K562 (cell line): ENCODE measurements at regions not wholly inside any gene's neighbourhood (a gene's known extent, or its start where the extent isn't known, plus 50 kb on each side); places are given as distances from the start of the nearest gene placed in this dataset.

ENCODE experiments used
- ATAC-seq: fragments of 200-7000 bp; cut with Tn5 transposase; 3 replicates; pipeline ENCODE4 v1.9.1; 2020; ENCODE audit warnings: moderate library complexity
- BruUV-seq: library from RNA; stranded (reverse); fragments of 400-500 nt; replicated peaks from 2 replicates; lab custom pipeline; 2021; lab: Mats Ljungman, UMichigan
- CTCF ChIA-PET: fragments of 300-600 bp; formaldehyde crosslinking; extraction: SDS; loops from one replicate; lab custom pipeline; 2021; ENCODE audit warnings: low intra/inter-chr PET ratio; lab: Yijun Ruan, JAX
- POLR2A ChIA-PET: fragments of 300-600, 350-650 bp; sonication (Branson Sonifier 250); formaldehyde crosslinking; extraction: SDS; loops from one replicate; lab custom pipeline; 2021; ENCODE audit warnings: antibody characterized with exemption, inconsistent platforms; lab: Yijun Ruan, JAX
- DNase-seq, 4 experiments: peaks; one replicate each; pipeline versions ENCODE4 v3.0.0 to v3.0.0-alpha.2; 2011 to 2018; ENCODE audit warnings: low spot score in 3 of 4, mixed read lengths in 3 of 4; ENCODE audit errors: extremely low read depth in 1 of 4
- FAIRE-seq: peaks from 2 replicates; lab custom pipeline; 2011; peaks lifted over from hg19 to GRCh38; lab: Jason Lieb, UNC
- H2AFZ ChIP-seq: 2 replicates; pipeline ENCODE4 v1.6.0; 2011; ENCODE audit warnings: low read depth, low read length, control low read depth, inconsistent platforms
- H3K27ac ChIP-seq: fragments of 200-600 bp; 3 replicates; pipeline ENCODE4 v1.8.0; 2011; ENCODE audit warnings: low read depth, mild to moderate bottlenecking, control low read depth, inconsistent platforms, low read length, moderate library complexity, mixed read lengths; ENCODE audit errors: extremely low read depth
- H3K27me3 ChIP-seq, 2 experiments: fragments of 300-600 bp in 1 of 2; 2 replicates in 1 of 2; 3 replicates in 1 of 2; pipeline versions ENCODE4 v1.6.0 to v1.8.0; 2011; ENCODE audit warnings: inconsistent platforms in 2 of 2, low read length in 2 of 2, mild to moderate bottlenecking in 1 of 2, mixed read lengths in 1 of 2, moderate library complexity in 1 of 2; ENCODE audit not compliant: control insufficient read depth in 2 of 2, insufficient read depth in 2 of 2
- H3K36me3 ChIP-seq: fragments of 300-600 bp; 3 replicates; pipeline ENCODE4 v1.8.0; 2011; ENCODE audit warnings: mild to moderate bottlenecking, low read length, inconsistent platforms; ENCODE audit not compliant: control insufficient read depth, insufficient read depth
- H3K4me1 ChIP-seq, 2 experiments: fragments of 200-600 bp in 1 of 2; replicated peaks in 1 of 2; 2 replicates in 1 of 2; 3 replicates in 1 of 2; pipeline versions ENCODE4 v1.5.1 to v1.8.0; 2011; ENCODE audit warnings: inconsistent platforms in 2 of 2, low read length in 2 of 2, mild to moderate bottlenecking in 1 of 2, mixed read lengths in 1 of 2, moderate library complexity in 1 of 2; ENCODE audit not compliant: control insufficient read depth in 2 of 2, insufficient read depth in 2 of 2
- H3K4me2 ChIP-seq: 2 replicates; pipeline ENCODE4 v1.6.1; 2011; ENCODE audit warnings: low read length, control low read depth, inconsistent platforms, mixed read lengths; ENCODE audit not compliant: insufficient read depth
- H3K4me3 ChIP-seq: fragments of 200-600 bp; sonication (generic), shearing (Covaris generic); 2 replicates; pipeline ENCODE4 v1.5.1; 2016; ENCODE audit warnings: control low read depth, inconsistent platforms
- H3K79me2 ChIP-seq: fragments of 200-600 bp; 3 replicates; pipeline ENCODE4 v1.8.0; 2011; ENCODE audit warnings: low read length, inconsistent platforms; ENCODE audit not compliant: control insufficient read depth, insufficient read depth
- H3K9ac ChIP-seq, 2 experiments: 2 replicates each; pipeline versions ENCODE4 v1.6.0 to v1.6.1; 2011; ENCODE audit warnings: low read depth in 2 of 2, low read length in 2 of 2, control low read depth in 1 of 2, inconsistent platforms in 1 of 2, mild to moderate bottlenecking in 1 of 2, mixed read lengths in 1 of 2; ENCODE audit not compliant: insufficient read depth in 1 of 2
- H3K9me1 ChIP-seq: one replicate; pipeline ENCODE4 v1.6.0; 2011; ENCODE audit warnings: inconsistent platforms, mild to moderate bottlenecking, low read length, moderate library complexity; ENCODE audit not compliant: control insufficient read depth, insufficient read depth
- H3K9me3 ChIP-seq: replicated peaks from 2 replicates; pipeline ENCODE4 v1.5.1; 2011; ENCODE audit warnings: low read depth, low read length, inconsistent platforms; ENCODE audit not compliant: control insufficient read depth, insufficient read depth
- H4K20me1 ChIP-seq: replicated peaks from 2 replicates; pipeline ENCODE4 v1.6.1; 2011; ENCODE audit warnings: low read length, inconsistent platforms, mixed read lengths; ENCODE audit not compliant: control insufficient read depth, insufficient read depth
- ATF3 ChIP-seq, 2 experiments: fragments of 450-650 bp in 1 of 2; sonication (generic) in 1 of 2; formaldehyde crosslinking in 1 of 2; IDR thresholded peaks in 1 of 2; conservative IDR thresholded peaks in 1 of 2; 2 replicates each; pipeline versions ENCODE4 v1.6.1 to v1.8.1; 2016 to 2023; ENCODE audit warnings: mild to moderate bottlenecking in 2 of 2, moderate library complexity in 2 of 2, inconsistent platforms in 1 of 2, missing genetic modification reagents in 1 of 2
- ESRRB ChIP-seq: fragments of 250-450 bp; sonication (Bioruptor Pico); IDR thresholded peaks from 2 replicates; pipeline ENCODE4 v1.5.0; 2020; ENCODE audit warnings: mild to moderate bottlenecking, moderate library complexity, borderline replicate concordance
- EWSR1 ChIP-seq: fragments of 450-650 bp; IDR thresholded peaks from 2 replicates; pipeline ENCODE4 v1.6.1; 2018; ENCODE audit warnings: borderline replicate concordance, mild to moderate bottlenecking, low read depth, moderate library complexity; ENCODE audit not compliant: partially characterized antibody
- KDM2B ChIP-seq: fragments of 250-450 bp; sonication (Bioruptor Pico); IDR thresholded peaks from 2 replicates; pipeline ENCODE4 v1.8.0; 2021; ENCODE audit warnings: mild to moderate bottlenecking, moderate library complexity
- MBD1 ChIP-seq: fragments of 250-450 bp; sonication (Bioruptor Pico); IDR thresholded peaks from 2 replicates; pipeline ENCODE4 v1.8.0; 2022; ENCODE audit warnings: inconsistent platforms
- PHF21A ChIP-seq: fragments of 450-650 bp; IDR thresholded peaks from 2 replicates; pipeline ENCODE4 v1.6.1; 2017; ENCODE audit warnings: low read depth, borderline replicate concordance
- POLR2H ChIP-seq: IDR thresholded peaks from 2 replicates; pipeline ENCODE4 v1.6.1; 2016; ENCODE audit warnings: missing genetic modification characterization, low read depth, mild to moderate bottlenecking, control low read depth, missing compliant biosample characterization, moderate library complexity
- ZNF184 ChIP-seq: sonication (generic); formaldehyde crosslinking; IDR thresholded peaks from 2 replicates; pipeline ENCODE4 v1.5.0; 2020; ENCODE audit warnings: missing genetic modification reagents
- ZNF197 ChIP-seq: fragments of 200-800 bp; sonication (Bioruptor generic); IDR thresholded peaks from 2 replicates; pipeline ENCODE4 v1.6.1; 2016; ENCODE audit warnings: low read depth, missing genetic modification characterization, missing compliant biosample characterization
- ZNF584 ChIP-seq: fragments of 200-800 bp; sonication (Bioruptor generic); IDR thresholded peaks from 2 replicates; pipeline ENCODE4 v1.6.1; 2016; ENCODE audit warnings: low read depth, mild to moderate bottlenecking, missing genetic modification characterization, missing compliant biosample characterization
- ZNF589 ChIP-seq: fragments of 200-800 bp; sonication (Bioruptor generic); IDR thresholded peaks from 2 replicates; pipeline ENCODE4 v1.6.1; 2016; ENCODE audit warnings: low read depth, missing genetic modification characterization, missing compliant biosample characterization
- ZNF77 ChIP-seq: fragments of 250-450 bp; sonication (Bioruptor Pico); IDR thresholded peaks from 2 replicates; pipeline ENCODE4 v1.5.0; 2020
- WGBS: fragments of 100-300 bp; shearing (Covaris generic); methylation state at CpG from one replicate; pipeline ENCODE4 v1.1.6; 2016; ENCODE audit warnings: low coverage, mixed read lengths; ENCODE audit not compliant: insufficient coverage; ENCODE audit errors: missing lambda C conversion rate; 5-methylcytosine and 5-hydroxymethylcytosine counted together
- in situ Hi-C: fragments of 300-500 bp; cut with MboI; formaldehyde crosslinking; loops from 4 replicates; pipeline ENCODE4 v1.15.0; 2018; ENCODE audit warnings: inconsistent platforms, mixed read lengths
- intact Hi-C: fragments of 100-400 bp; cut with micrococcal nuclease; formaldehyde crosslinking; loops from 2 replicates; pipeline ENCODE4 v1.14.2; 2022
- TF ChIP-seq, protein P1 (sequence below), 2 experiments: fragments of 200-800 bp in 1 of 2; sonication (Bioruptor generic) in 1 of 2; sonication (generic) in 1 of 2; formaldehyde crosslinking in 1 of 2; IDR thresholded peaks in 1 of 2; conservative IDR thresholded peaks in 1 of 2; 2 replicates each; pipeline versions ENCODE4 v1.5.0 to v1.6.1; 2016 to 2020; ENCODE audit warnings: missing compliant biosample characterization in 1 of 2, missing genetic modification characterization in 1 of 2, missing genetic modification reagents in 1 of 2
- TF ChIP-seq, protein P2 (sequence below): fragments of 250-450 bp; sonication (Bioruptor Pico); IDR thresholded peaks from 2 replicates; pipeline ENCODE4 v1.8.0; 2021; ENCODE audit warnings: moderate library complexity, mild to moderate bottlenecking, inconsistent platforms
- TF ChIP-seq, protein P3 (sequence below): IDR thresholded peaks from 2 replicates; pipeline ENCODE4 v1.6.1; 2016; ENCODE audit warnings: missing genetic modification characterization, missing compliant biosample characterization

- TF ChIP-seq KDM2B (CRISPR knock-in tag) = no peak
- TF ChIP-seq, protein P1, sequence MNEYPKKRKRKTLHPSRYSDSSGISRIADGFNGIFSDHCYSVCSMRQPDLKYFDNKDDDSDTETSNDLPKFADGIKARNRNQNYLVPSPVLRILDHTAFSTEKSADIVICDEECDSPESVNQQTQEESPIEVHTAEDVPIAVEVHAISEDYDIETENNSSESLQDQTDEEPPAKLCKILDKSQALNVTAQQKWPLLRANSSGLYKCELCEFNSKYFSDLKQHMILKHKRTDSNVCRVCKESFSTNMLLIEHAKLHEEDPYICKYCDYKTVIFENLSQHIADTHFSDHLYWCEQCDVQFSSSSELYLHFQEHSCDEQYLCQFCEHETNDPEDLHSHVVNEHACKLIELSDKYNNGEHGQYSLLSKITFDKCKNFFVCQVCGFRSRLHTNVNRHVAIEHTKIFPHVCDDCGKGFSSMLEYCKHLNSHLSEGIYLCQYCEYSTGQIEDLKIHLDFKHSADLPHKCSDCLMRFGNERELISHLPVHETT (CRISPR knock-in tag; conservative IDR thresholded peaks at IDR 0.05 in 1 of 2, IDR thresholded peaks at IDR 0.05 in 1 of 2) = no peak
- TF ChIP-seq POLR2H (tag) = no peak
- TF ChIP-seq, all 486 proteins: peak for 0
These were observed 373.5 kb downstream of the KCNJ2 start (continued) for GRCh38 chr17:70542876-70543275.

DNA sequence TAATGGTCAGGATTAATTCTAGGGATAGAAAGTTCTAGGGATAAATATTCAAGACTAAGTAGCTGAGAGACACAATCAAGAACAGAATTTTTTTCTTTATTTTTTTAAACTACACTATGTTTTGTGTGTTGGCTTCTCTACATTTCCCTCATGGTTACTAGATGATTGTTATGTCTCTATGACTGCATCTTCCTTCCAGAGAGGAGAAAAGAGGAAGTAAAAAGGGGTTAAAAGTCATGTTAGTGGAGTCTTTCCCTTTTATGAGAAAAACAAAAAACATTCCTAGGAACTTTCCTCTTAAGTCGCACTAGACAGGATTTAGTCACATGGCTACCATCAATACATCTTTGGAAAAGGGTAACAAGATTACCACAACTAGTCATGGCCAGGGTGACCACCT lies 375.0 kb downstream of the KCNJ2 start:
- no peaks in the 10 kb centered on the region for H3K9me1 ChIP-seq
- H3K36me3 ChIP-seq = no peaks in the 10 kb centered on the region
- DNase-seq (no peak), ATAC-seq (no peak), FAIRE-seq (no peak)
- no peaks in the 10 kb centered on the region for H3K4me1 ChIP-seq
- H3K9me3 ChIP-seq = 0 out of 2 replicates have a peak, but pooled peaks cover 2% of the 10 kb centered on the region
- no peak overlapping the region for H2AFZ ChIP-seq
- no peak overlapping the region for H3K4me3 ChIP-seq
- ChIA-PET CTCF (no interaction called here), POLR2A (no interaction called here)
- no TSS peak for BruUV-seq
- WGBS = 0% methylated on average over 1 of the region's 1 CpG
- H3K4me2 ChIP-seq = no peak overlapping the region
- no peak overlapping the region for H3K9ac ChIP-seq
- in situ Hi-C loops (no loop called here), intact Hi-C loops (no loop called here)
- H3K79me2 ChIP-seq = no peaks in the 10 kb centered on the region
- no peaks in the 10 kb centered on the region for H4K20me1 ChIP-seq
- no peaks in the 10 kb centered on the region for H3K27me3 ChIP-seq
- H3K27ac ChIP-seq = no peak overlapping the region
- TF ChIP-seq PHF21A = no peak
- TF ChIP-seq ATF3 (IDR thresholded peaks at IDR 0.05) = no peak
- TF ChIP-seq ATF3 (CRISPR knock-in tag; conservative IDR thresholded peaks at IDR 0.05) = no peak
- TF ChIP-seq, protein P2, sequence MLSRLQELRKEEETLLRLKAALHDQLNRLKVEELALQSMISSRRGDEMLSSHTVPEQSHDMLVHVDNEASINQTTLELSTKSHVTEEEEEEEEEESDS (CRISPR knock-in tag) = no peak
- no peak for TF ChIP-seq ESRRB (CRISPR knock-in tag)
- TF ChIP-seq ZNF197 (CRISPR knock-in tag) = no peak
- TF ChIP-seq ZNF77 (CRISPR knock-in tag) = no peak
- no peak for TF ChIP-seq ZNF584 (CRISPR knock-in tag)
- no peak for TF ChIP-seq ZNF184 (CRISPR knock-in tag)
- TF ChIP-seq, protein P3, sequence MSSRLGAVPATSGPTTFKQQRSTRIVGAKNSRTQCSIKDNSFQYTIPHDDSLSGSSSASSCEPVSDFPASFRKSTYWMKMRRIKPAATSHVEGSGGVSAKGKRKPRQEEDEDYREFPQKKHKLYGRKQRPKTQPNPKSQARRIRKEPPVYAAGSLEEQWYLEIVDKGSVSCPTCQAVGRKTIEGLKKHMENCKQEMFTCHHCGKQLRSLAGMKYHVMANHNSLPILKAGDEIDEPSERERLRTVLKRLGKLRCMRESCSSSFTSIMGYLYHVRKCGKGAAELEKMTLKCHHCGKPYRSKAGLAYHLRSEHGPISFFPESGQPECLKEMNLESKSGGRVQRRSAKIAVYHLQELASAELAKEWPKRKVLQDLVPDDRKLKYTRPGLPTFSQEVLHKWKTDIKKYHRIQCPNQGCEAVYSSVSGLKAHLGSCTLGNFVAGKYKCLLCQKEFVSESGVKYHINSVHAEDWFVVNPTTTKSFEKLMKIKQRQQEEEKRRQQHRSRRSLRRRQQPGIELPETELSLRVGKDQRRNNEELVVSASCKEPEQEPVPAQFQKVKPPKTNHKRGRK = no peak
- TF ChIP-seq EWSR1 = no peak
- TF ChIP-seq MBD1 (CRISPR knock-in tag) = no peak
- no peak for TF ChIP-seq ZNF589 (CRISPR knock-in tag)
